ENCODE measurements at regions not wholly inside any gene's neighbourhood (a gene's known extent, or its start where the extent isn't known, plus 50 kb on each side); places are given as distances from the start of the nearest gene placed in this dataset.
"Not testable (repeated sequence)": the region's sequence is repeated elsewhere in the genome, so short reads cannot be mapped to it uniquely, and the experiment has no call there.

- peak; percentile 95 to 96 for DNase-seq (ENCODE audit: low read depth in 2 of 2)
Observed at GRCh38 chrX:45697591-45697990, 496.9 kb upstream of the DIPK2B start.

GRCh38 chrX:45696736-45697135, 496.1 kb upstream of the DIPK2B start:
- DNase-seq (ENCODE audit: low read depth in 2 of 2), result no peak

- no peak for DNase-seq (ENCODE audit: low read depth in 2 of 2)
Observed at GRCh38 chrX:45689971-45690370, 489.3 kb upstream of the DIPK2B start.

- DNase-seq (ENCODE audit: low read depth in 2 of 2), result no peak
Observed at GRCh38 chrX:45683914-45684313, 483.2 kb upstream of the DIPK2B start.

DNA sequence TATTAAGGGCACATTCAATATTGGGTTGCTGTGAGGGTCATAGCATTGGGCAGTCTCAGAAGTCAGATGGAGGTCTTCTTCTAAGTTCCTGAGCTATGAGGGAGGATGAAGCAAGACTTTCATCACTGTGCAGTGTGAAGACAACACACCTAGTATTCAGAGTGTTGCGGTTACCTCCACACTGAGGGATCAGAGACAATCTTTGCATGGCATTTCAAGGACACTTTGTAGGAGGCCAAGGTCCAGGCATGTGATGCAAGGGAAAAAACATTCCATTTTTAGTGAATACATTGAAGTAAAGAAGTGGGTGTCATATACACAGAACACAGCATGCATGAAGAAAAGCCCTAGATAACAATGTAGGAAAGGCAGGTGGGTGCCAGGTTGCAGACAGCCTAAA, 481.2 kb upstream of the DIPK2B start:
- DNase-seq (ENCODE audit: low read depth in 2 of 2), result no peak

- DNase-seq (ENCODE audit: low read depth in 2 of 2), result no peak
Observed at GRCh38 chrX:45669715-45670340, 469.2 kb upstream of the DIPK2B start.

DNA sequence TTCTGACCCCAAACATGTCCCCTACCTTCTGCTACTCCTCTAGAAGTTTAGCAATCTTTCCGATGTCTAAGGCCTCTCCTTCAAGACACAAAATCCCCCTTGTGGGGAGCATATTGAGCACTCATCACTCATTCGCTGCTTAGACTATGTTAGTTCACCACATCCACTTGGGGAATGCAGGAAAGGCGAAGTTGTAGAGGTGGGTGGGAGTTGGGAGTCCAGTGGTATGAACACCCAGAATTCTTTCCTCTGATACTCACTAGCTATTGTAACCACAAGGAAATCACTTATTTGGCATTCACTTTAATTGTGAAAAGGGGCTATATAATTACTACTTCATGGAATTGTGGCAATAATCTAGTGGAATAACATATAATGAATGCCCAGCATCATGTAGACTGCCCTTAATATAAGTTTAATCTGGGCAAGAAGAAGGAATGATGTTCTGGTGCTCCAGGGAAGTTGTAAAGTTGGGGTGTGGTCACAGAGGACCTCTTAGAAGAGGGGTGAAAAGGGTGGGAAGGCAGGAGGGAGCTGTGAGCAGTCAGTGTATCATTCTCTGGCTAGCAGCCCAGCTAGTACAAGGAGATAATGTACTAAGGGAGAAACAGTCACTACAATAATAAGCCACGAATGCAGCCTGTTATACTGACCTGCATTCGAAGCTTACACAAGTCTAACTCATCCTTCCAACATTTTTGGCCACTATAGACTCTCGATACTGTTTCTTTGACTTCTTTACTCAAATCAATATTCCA, 468.2 kb upstream of the DIPK2B start:
- DNase-seq (ENCODE audit: low read depth in 2 of 2), result peak in 1 of 2 donors; percentile 45

DNA sequence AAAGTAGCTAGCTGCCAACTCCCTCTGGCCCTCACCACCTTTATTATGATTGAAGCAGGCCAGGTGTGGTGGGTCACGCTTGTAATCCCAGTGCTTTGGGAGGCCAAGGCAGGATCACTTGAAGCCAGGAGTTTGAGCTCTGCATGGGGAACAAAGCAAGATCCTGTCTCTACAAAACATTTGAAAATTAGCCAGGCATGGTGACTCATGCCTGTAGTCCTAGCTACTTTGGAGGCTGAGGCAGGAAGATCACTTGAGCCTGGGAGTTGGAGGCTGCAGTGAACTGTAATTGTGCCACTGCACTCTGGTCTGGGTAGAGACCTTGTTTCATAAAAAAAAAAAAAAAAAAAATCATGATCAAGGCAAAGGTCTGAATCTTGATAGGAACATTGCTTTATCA, 467.0 kb upstream of the DIPK2B start:
- DNase-seq (ENCODE audit: low read depth in 2 of 2), result no peak

DNA sequence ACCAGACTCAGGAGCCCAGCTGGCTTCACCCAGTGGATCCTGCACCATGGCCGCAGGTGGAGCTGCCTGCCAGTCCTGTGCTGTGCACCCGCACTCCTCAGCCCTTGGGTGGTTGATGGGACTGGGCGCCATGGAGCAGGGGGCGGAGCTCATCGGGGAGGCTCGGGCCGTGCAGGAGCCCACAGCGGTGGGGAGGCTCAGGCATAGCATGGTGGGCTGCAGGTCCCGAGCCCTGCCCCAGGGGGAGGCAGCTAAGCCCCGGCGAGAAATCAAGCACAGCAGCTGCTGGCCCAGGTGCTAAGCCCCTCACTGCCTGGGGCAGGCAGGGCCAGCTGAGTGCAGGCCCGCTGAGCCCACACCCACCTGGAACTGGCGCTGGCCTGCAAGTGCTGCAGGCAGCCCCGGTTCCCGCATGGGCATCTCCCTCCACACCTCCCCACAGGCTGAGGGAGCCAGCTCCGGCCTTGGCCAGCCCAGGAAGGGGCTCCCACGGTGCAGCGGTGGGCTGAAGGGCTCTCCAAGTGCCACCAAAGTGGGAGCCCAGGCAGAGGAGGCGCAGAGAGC, 464.1 kb upstream of the DIPK2B start:
- no peak for DNase-seq (ENCODE audit: low read depth in 2 of 2)

DNA sequence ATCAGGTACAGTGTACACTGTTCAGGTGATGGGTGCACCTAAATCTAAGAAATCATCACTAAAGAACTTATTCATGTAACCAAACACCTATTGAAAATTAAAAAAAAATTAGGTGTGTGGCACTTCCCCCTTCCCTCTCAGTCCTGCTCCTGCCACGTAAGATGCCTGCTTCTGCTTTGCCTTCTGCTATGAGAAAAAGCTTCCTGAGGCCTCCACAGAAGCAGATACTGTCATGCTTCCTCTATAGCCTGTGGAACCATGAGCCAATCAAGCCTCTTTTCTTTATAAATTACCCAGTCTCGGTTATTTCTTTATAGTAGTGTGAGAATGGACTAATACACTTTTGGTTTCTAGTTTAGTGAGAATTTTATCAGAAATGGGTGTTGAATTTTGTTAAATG, 459.8 kb upstream of the DIPK2B start:
- DNase-seq (ENCODE audit: low read depth in 2 of 2), result no peak

DNA sequence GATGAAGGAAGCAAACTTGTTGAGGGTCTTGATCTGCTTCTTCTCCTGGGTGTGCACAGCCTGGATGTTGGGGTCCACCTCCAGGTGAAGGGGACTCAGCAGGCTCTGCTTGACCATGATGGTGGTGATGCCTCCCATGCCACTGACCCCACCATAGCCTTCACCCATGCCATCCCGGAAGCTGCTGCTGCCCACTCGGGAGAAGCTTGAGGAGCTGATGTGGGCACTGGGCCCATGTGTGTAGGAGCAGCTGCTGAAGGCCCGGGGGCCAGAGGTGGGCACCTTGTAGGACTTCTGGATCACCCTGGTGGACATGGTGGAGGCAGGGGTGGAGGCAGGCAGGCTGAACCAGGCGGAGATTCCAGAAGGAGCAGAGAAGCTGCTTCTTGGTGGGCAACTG, 432.7 kb upstream of the DIPK2B start:
- DNase-seq (ENCODE audit: low read depth in 2 of 2), result no peak

- DNase-seq (ENCODE audit: low read depth in 2 of 2), result no peak
Observed at GRCh38 chrX:45632506-45632905, 431.8 kb upstream of the DIPK2B start.

DNA sequence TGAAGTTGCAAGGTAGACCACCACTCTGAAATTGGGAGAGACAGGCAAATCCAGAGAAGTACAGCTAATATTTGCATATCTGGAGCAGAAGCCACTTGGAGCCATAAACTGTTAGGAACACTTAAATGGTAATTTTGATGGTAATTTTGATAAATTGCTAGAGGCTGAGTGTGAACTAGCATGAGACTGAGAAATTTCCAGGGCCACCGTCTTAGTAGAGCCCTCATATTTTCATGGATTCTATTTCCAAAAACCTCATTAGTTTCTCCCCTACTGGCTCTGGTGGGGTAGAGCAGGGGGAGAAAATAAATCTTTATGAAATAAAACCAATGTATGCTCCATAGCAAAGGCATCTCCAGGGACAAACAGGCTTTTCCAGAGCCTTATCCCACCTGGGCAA, 429.4 kb upstream of the DIPK2B start:
- DNase-seq (ENCODE audit: low read depth in 2 of 2), result no peak

GRCh38 chrX:45628041-45628440, 427.4 kb upstream of the DIPK2B start:
- DNase-seq (ENCODE audit: low read depth in 2 of 2), result no peak

GRCh38 chrX:45623266-45623665, 422.6 kb upstream of the DIPK2B start:
- DNase-seq (ENCODE audit: low read depth in 2 of 2), result peak; percentile 11 to 62

DNA sequence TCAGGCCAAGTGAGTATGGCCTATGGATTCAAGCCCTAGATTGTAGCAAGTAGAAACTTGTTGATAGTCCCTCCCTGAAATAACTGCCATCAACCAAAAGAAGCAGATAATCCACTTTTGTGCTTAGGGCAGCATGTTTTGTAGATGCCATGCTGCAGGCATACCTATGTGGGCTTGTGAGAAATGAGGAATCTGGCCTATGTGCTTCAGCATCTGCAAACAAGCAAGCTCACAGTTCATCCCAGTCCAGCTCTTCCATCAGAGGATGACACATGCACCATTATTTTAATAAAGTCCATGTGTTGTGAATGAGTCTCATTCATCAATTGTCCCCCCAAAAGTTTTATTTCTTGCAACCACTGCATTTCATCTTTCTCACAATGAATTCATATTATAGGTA, 421.9 kb upstream of the DIPK2B start:
- DNase-seq (ENCODE audit: low read depth in 2 of 2), result peak in 1 of 2 donors; percentile 1

- DNase-seq (ENCODE audit: low read depth in 2 of 2), result no peak
Observed at GRCh38 chrX:45622042-45622423, 421.4 kb upstream of the DIPK2B start.

DNA sequence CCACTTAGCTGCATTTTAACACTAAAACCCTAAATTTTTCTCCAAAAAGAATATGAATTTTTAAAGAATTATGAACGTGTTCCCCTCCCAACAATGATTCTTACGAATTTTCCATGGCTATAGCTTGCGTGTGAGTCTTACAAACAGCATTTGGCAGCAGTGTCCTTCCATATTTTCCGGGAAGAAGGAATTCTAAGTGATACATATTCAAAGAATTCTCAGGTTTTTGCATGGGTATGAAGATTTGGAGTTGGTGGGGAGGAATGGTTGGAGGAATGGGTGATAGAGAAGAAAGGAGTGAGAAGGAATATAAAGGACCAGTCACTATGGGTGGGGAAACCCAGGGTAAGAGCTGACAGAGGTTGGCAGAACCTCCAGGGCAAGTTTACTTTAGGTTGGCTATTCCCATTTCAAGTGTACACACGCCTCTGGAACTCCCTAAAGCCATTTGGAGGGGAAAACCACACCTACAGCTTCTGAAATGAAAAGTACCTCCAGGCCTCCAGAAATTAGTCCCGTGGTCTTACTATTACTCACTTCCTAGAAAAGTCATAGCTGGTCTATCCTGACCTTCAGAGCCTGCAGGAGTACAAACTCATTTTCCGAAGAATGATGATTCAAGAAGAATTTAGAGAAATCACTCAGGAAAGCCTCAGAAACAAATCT, 420.8 kb upstream of the DIPK2B start:
- DNase-seq (ENCODE audit: low read depth in 2 of 2), result peak in 1 of 2 donors; percentile 58

DNA sequence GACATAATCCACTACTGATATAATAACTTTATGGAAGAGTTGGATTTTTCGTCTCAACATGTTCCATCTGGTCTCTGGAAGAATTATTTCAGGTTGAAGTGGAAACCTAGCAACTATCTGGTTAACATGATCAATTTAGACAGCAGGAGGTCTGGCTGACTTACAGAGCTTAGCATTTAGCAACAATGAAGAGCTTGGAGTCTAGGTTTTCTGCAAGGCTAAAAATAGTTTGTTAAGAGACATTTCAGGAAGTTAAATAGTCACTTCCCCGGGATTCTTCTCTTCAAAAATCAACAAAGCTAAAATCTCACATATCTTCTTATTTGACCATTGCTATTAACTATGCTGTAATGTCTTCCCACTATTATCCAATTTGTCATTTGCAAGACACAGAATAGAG, 418.6 kb upstream of the DIPK2B start:
- DNase-seq (ENCODE audit: low read depth in 2 of 2), result peak in 1 of 2 donors; percentile 12

GRCh38 chrX:45615591-45615990, 414.9 kb upstream of the DIPK2B start:
- DNase-seq (ENCODE audit: low read depth in 2 of 2), result not testable (repeated sequence)

GRCh38 chrX:45614853-45615252, 414.2 kb upstream of the DIPK2B start:
- DNase-seq (ENCODE audit: low read depth in 2 of 2), result no peak

- DNase-seq (ENCODE audit: low read depth in 2 of 2), result no peak
Observed at GRCh38 chrX:45602151-45602550, 401.5 kb upstream of the DIPK2B start.

- DNase-seq (ENCODE audit: low read depth in 2 of 2), result no peak
Observed at GRCh38 chrX:45601052-45601451, 400.4 kb upstream of the DIPK2B start.
